LNCaP clone FGC (cell line): ENCODE measurements at regions not wholly inside any gene's neighbourhood (a gene's known extent, or its start where the extent isn't known, plus 50 kb on each side); places are given as distances from the start of the nearest gene placed in this dataset.

Experiments
- DNase-seq: peaks from one replicate; pipeline ENCODE4 v3.0.0-alpha.2; 2011; ENCODE audit warnings: low read depth
- H3K4me3 ChIP-seq: 2 replicates; pipeline ENCODE4 v1.5.1; 2011; ENCODE audit warnings: mild to moderate bottlenecking, low read depth, low read length, control low read depth
- CTCF ChIP-seq: IDR thresholded peaks from 2 replicates; pipeline ENCODE4 v1.5.1; 2012; ENCODE audit warnings: mild to moderate bottlenecking; ENCODE audit not compliant: control insufficient read depth, insufficient read depth; ENCODE audit errors: extremely low read depth

GRCh38 chr5:91839233-91839632, 456.1 kb upstream of the ARRDC3 start:
- DNase-seq: no peak
- TF ChIP-seq CTCF: no peak
- no peak overlapping the region for H3K4me3 ChIP-seq

- DNase-seq: no peak
- H3K4me3 ChIP-seq: no peak overlapping the region
- no peak for TF ChIP-seq CTCF
Measured at GRCh38 chr5:91830361-91830953, 447.3 kb upstream of the ARRDC3 start.

- TF ChIP-seq CTCF: no peak
- no peak overlapping the region for H3K4me3 ChIP-seq
- DNase-seq: no peak
Measured at GRCh38 chr5:91825618-91826017, 442.5 kb upstream of the ARRDC3 start.

- no peak for TF ChIP-seq CTCF
- no peak overlapping the region for H3K4me3 ChIP-seq
- DNase-seq: no peak
Measured at GRCh38 chr5:91824406-91824805, 441.3 kb upstream of the ARRDC3 start.

- TF ChIP-seq CTCF: no peak
Measured at GRCh38 chr5:91820874-91821273, 437.8 kb upstream of the ARRDC3 start.

GRCh38 chr5:91816681-91817080, 433.6 kb upstream of the ARRDC3 start:
- H3K4me3 ChIP-seq: no peak overlapping the region
- no peak for TF ChIP-seq CTCF
- no peak for DNase-seq

More at GRCh38 chr5:91820874-91821273, 437.8 kb upstream of the ARRDC3 start:
- no peak overlapping the region for H3K4me3 ChIP-seq
- no peak for DNase-seq

- DNase-seq: no peak
- H3K4me3 ChIP-seq: no peak overlapping the region
- no peak for TF ChIP-seq CTCF
Measured at GRCh38 chr5:91797576-91797975, 414.5 kb upstream of the ARRDC3 start.
